HG03354 (cell line): ENCODE measurements at regions not wholly inside any gene's neighbourhood (a gene's known extent, or its start where the extent isn't known, plus 50 kb on each side); places are given as distances from the start of the nearest gene placed in this dataset.

Experiments used
- ATAC-seq: cut with Tn5 transposase; IDR thresholded peaks from one replicate; pipeline ENCODE4 v1.9.1; 2021; ENCODE audit warnings: mild to moderate bottlenecking; ENCODE audit not compliant: unreplicated experiment, poor library complexity, severe bottlenecking

- ATAC-seq: no peak
Observed at GRCh38 chr3:161555320-161555719, 58.7 kb downstream of the OTOL1 start.

DNA sequence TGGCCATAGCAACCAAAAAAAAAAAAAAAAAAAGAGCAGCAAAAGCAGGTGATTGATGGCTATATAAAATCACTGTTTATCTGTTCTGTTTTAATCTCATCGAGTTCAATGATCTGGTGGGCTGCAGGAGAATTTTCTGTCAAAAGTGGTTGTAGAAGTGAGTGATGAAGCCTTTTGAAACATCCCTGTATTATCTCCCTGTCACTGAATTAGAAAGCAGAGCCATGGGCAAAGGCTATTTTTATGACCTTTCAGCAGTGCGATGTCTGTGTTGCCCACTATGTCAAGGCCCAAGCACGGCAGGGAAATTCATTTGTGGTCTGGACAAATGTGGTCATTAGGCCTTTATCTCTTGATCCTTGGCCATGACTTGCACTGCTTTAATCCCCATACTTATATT, 59.9 kb downstream of the OTOL1 start:
- ATAC-seq: no peak

- ATAC-seq: no peak
Observed at GRCh38 chr3:161556941-161557340, 60.3 kb downstream of the OTOL1 start.

DNA sequence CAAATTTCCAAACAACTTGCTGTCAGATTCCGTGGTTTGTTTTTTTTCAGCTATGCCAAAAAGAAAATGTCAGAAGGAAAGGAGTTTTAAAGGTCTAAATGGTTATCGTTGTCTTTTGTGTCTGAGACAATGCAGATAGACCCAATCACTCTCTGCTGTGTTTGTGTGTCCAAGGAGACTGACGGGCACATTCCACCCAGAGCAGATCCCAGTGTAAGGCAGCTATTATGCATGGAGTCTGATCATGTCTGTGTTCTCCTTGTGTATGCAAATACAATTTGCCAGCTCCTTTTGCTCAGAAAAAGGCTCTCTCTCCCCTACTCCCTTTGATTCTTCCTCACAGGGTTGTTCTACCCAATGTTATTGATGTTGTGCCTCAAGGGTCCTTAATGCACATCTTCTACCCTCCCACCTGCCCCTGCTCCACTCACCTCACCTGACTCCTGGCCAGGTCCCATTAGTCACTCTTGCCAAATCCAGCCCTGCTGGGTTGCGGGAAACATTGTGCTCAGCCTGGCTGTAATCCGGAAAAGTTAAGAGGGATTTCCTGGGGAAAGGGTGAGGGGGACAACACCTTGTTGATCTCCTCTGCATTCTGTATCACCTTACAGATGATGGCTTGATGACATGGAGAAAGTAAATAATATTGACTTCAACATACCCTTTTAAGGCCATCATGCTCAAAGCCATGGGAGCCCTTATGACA, 61.0 kb downstream of the OTOL1 start:
- ATAC-seq: no peak

GRCh38 chr3:161558236-161558635, 61.6 kb downstream of the OTOL1 start:
- no peak for ATAC-seq

GRCh38 chr3:161559177-161559998, 62.8 kb downstream of the OTOL1 start:
- peak; percentile 66 for ATAC-seq

GRCh38 chr3:161560008-161560637, 63.5 kb downstream of the OTOL1 start:
- ATAC-seq: no peak

GRCh38 chr3:161567577-161568361, 71.2 kb downstream of the OTOL1 start:
- no peak for ATAC-seq

GRCh38 chr3:161568671-161569070, 72.1 kb downstream of the OTOL1 start:
- no peak for ATAC-seq

- ATAC-seq: no peak
Observed at GRCh38 chr3:161571951-161572350, 75.3 kb downstream of the OTOL1 start.

DNA sequence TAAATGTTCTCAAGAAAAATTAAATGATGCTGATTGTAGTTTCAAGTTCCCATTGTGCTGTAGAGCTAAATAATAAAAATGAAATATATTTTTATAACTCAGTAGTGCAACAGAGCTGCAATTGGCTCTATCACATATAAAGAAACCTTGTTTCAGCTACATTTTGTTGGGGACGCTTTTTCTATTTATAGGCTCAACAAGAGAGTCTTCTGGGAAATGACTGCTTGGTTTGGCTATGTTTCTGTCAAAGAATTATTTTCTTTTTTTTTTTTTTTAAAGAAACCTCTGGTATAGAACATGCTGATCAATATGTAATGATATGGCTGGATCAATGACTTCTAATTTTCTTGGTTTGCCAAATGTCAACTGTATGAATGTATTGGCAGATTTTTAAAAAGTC, 76.5 kb downstream of the OTOL1 start:
- ATAC-seq: no peak

GRCh38 chr3:161575901-161576300, 79.3 kb downstream of the OTOL1 start:
- no peak for ATAC-seq

- ATAC-seq: no peak
Observed at GRCh38 chr3:161576311-161576710, 79.7 kb downstream of the OTOL1 start.

DNA sequence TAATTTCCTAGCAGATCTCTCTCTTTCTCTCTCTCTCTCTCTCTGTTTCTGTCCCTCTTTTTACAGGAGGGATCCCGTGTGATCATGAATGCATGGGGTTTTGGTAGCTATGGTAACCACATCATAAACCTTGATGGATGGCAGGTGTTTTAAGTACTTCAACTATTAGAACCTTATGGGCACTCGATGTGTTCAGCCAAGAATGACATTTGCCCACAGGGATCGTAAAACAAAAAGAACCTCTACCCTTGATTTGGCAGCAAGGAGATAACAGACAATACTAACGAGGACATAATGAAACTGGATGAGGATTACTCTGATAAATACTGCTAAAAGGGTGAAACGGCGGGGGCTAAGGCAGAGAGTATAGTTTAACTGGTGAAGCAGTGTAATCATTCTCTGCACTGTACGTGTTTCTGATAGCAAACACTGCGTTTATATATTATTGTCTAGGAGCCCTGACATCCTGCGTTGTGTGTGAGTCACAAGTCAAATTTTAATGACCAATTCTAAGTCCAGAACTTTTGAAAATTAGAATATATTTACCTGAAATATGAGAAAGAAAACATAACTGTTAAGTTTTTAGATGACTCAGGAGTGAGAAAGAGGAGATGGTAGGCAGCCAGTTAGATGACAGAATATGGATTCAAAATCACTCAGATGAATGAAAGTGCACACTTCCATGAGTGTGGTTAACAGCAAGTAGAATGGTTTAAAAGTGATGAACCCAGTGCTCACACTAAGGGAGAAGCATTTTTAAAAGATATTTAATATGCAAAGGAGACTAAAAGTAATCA, 80.3 kb downstream of the OTOL1 start:
- ATAC-seq: no peak

DNA sequence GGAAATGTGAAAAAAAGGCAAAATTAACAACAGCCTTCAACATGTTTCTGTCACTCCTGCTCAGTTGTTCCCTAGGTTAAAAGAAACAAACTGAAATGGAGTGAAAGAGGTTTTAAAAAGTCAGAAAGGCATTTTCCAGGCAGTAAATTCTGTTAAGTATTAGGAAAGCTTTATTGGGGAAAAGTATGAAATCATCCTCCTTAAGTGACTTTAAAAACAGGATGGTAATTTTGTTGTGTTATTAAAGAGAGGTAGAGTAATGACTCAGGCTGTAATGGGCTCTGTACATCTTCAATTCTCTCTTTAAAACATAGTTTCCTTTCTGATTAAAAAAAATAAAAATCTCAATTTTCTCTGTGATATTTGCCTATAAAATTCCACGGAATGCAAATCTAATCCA, 81.1 kb downstream of the OTOL1 start:
- ATAC-seq: no peak

- ATAC-seq: no peak
Observed at GRCh38 chr3:161579395-161580126, 83.0 kb downstream of the OTOL1 start.

GRCh38 chr3:161585922-161586321, 89.3 kb downstream of the OTOL1 start:
- no peak for ATAC-seq

- ATAC-seq: no peak
Observed at GRCh38 chr3:161586556-161587235, 90.1 kb downstream of the OTOL1 start.
